ENCODE measurements at regions not wholly inside any gene's neighbourhood (a gene's known extent, or its start where the extent isn't known, plus 50 kb on each side); places are given as distances from the start of the nearest gene placed in this dataset.

- DNase-seq, result no peak
Measured at GRCh38 chr6:87935196-87935595, 112.4 kb upstream of the SPACA1 start.

GRCh38 chr6:87932361-87932760, 115.3 kb upstream of the SPACA1 start:
- no peak for DNase-seq

GRCh38 chr6:87929843-87930288, 117.8 kb upstream of the SPACA1 start:
- DNase-seq, result peak; percentile 92

- no peak for DNase-seq
Measured at GRCh38 chr6:87926687-87927086, 121.0 kb upstream of the SPACA1 start.

GRCh38 chr6:87926072-87926471, 121.6 kb upstream of the SPACA1 start:
- DNase-seq, result no peak

GRCh38 chr6:87925373-87926060, 122.1 kb upstream of the SPACA1 start:
- DNase-seq, result no peak

- DNase-seq, result no peak
Measured at GRCh38 chr6:87923389-87924050, 124.1 kb upstream of the SPACA1 start.

GRCh38 chr6:87922947-87923330, 124.7 kb upstream of the SPACA1 start:
- DNase-seq, result no peak

GRCh38 chr6:87922196-87922946, 125.3 kb upstream of the SPACA1 start:
- DNase-seq, result no peak

- no peak for DNase-seq
Measured at GRCh38 chr6:87921034-87921433, 126.6 kb upstream of the SPACA1 start.

GRCh38 chr6:87920245-87920644, 127.4 kb upstream of the SPACA1 start:
- DNase-seq, result no peak

GRCh38 chr6:87919416-87919815, 128.2 kb upstream of the SPACA1 start:
- DNase-seq, result no peak

GRCh38 chr6:87919001-87919400, 128.6 kb upstream of the SPACA1 start:
- no peak for DNase-seq

- no peak for DNase-seq
Measured at GRCh38 chr6:87918461-87918941, 129.1 kb upstream of the SPACA1 start.

GRCh38 chr6:87917886-87918285, 129.8 kb upstream of the SPACA1 start:
- no peak for DNase-seq

- no peak for DNase-seq
Measured at GRCh38 chr6:87916446-87916845, 131.2 kb upstream of the SPACA1 start.

- DNase-seq, result no peak
Measured at GRCh38 chr6:87914637-87915395, 132.8 kb upstream of the SPACA1 start.

GRCh38 chr6:87913974-87914373, 133.7 kb upstream of the SPACA1 start:
- no peak for DNase-seq

GRCh38 chr6:87912102-87912501, 135.5 kb upstream of the SPACA1 start:
- no peak for DNase-seq

- no peak for DNase-seq
Measured at GRCh38 chr6:87909849-87910248, 137.8 kb upstream of the SPACA1 start.

- DNase-seq, result no peak
Measured at GRCh38 chr6:87908978-87909811, 138.4 kb upstream of the SPACA1 start.

GRCh38 chr6:87907521-87907920, 140.1 kb upstream of the SPACA1 start:
- DNase-seq, result no peak

Measured in islet precursor cell (in vitro differentiated cells).